ENCODE measurements at regions not wholly inside any gene's neighbourhood (a gene's known extent, or its start where the extent isn't known, plus 50 kb on each side); places are given as distances from the start of the nearest gene placed in this dataset.
"Not testable (repeated sequence)": the region's sequence is repeated elsewhere in the genome, so short reads cannot be mapped to it uniquely, and the experiment has no call there.

DNA sequence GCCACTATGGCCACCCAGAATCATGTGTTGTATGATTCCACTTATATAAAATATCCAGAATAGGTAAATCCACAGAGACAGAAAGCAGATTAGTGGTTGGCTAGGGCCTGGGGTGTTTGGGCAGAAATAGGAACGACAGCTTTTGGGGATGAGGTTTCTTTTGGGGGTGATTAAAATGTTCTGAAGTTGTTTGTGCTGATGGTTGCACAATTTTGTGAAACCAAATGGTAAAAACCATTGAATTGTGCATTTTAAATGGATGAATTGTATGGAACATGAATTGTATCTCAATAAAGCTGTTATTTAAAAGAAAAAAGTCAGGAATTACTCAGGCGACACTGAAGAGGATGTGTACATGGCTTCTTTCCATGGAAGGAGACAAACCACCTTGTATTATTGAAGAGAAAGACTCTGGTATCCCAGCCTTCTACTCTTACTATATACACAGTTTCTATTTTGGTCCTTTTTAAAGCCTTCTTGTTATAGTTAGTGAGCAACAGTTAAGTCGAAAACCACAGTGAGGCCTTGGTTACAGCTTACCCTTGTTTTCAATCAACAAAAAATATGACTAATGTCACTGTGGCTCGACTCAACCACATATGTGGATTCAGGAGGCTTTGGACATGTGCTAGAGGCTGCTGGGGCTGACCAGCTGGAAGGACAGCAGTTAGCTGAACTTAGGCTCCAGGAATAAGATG is 57.1 kb upstream of the KMT2E start:
- TF ChIP-seq, protein P1, sequence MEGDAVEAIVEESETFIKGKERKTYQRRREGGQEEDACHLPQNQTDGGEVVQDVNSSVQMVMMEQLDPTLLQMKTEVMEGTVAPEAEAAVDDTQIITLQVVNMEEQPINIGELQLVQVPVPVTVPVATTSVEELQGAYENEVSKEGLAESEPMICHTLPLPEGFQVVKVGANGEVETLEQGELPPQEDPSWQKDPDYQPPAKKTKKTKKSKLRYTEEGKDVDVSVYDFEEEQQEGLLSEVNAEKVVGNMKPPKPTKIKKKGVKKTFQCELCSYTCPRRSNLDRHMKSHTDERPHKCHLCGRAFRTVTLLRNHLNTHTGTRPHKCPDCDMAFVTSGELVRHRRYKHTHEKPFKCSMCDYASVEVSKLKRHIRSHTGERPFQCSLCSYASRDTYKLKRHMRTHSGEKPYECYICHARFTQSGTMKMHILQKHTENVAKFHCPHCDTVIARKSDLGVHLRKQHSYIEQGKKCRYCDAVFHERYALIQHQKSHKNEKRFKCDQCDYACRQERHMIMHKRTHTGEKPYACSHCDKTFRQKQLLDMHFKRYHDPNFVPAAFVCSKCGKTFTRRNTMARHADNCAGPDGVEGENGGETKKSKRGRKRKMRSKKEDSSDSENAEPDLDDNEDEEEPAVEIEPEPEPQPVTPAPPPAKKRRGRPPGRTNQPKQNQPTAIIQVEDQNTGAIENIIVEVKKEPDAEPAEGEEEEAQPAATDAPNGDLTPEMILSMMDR (IDR thresholded peaks at IDR 0.05; ENCODE audit: borderline replicate concordance, control extremely low read depth, extremely low read depth, insufficient read depth, missing control alignments) = no peak
- DNase-seq (ENCODE audit: low spot score) = peak; percentile 60
- in situ Hi-C loops (cut with MboI; ENCODE audit: low sequenced_read_pairs, unreplicated experiment) = no loop called here

DNA sequence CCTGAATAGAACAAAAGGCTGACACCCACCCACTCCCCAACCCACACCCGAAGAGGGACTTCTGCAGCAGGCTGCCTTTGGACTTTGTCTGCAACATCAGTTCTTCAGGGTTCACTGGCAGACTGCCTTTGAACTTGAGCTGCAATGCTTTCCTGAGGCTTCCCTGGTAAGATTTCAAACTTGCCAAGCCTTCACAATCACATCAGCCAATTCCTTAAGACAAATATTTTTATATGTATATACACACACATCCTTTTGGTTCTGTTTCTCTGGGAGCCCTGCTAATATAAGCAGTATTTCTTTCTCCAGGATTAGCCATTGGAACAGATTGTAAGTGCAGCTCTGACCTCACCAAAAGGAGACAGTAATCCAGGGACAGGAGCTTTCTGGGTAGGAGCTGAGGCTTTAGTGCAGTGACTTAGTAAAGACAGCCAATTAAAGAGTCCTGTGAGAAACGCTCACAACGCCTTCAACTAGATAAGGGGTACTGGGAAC is 55.6 kb upstream of the KMT2E start:
- TF ChIP-seq, protein P1 (IDR thresholded peaks at IDR 0.05; ENCODE audit: borderline replicate concordance, control extremely low read depth, extremely low read depth, insufficient read depth, missing control alignments) = no peak
- DNase-seq (ENCODE audit: low spot score) = no peak
- in situ Hi-C loops (cut with MboI; ENCODE audit: low sequenced_read_pairs, unreplicated experiment) = no loop called here

DNA sequence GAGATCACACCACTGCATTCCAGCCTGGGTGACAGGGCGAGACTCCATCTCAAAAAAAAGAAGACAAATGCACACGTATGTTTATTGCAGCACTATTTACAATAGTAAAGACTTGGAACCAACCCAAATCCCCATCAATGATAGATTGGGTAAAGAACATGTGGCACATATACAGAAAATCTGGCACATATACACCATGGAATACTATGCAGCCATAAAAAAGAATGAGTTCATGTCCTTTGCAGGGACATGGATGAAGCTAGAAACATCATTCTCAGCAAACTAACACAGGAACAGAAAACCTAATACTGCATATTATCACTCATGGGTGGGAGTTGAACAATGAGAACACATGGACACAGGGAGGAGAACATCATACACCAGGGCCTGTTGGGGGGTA is 54.5 kb upstream of the KMT2E start:
- DNase-seq (ENCODE audit: low spot score); in situ Hi-C loops (cut with MboI; ENCODE audit: low sequenced_read_pairs, unreplicated experiment): not testable (repeated sequence)

DNA sequence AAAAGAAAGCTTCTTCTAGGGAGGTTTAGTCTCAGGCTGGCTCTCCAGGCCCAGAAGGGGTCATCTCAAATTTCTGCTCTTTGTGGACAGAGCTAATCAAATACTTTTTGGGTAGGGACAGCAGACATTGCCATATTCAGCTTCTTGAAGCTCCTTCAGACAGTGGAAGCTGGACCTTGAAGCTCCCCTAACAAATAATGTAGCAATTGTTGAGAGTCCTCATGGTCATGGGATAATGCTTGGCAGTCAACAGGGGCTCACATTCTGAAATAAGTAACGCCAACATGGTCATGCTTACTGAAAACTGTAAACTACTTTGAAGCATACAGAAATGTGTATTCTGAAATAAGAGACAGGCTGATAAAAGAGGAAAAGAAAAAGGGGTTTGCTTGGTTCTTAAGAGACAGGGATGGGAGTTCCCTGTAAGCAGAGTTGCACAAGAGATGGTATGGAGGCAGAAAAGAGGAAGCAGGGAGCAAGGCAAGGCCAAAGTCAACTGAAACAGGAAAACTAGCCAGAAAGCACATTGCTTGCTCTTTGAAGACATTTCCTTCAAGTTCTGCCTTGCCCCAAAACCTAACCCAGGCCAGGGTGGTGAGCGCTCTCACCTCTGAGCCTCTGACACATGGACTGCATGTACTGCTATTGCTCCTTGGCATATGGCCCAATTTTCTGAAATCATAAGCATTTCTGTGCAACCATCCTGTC is 53.1 kb upstream of the KMT2E start:
- TF ChIP-seq, protein P1 (IDR thresholded peaks at IDR 0.05; ENCODE audit: borderline replicate concordance, control extremely low read depth, extremely low read depth, insufficient read depth, missing control alignments) = no peak
- DNase-seq (ENCODE audit: low spot score) = no peak
- in situ Hi-C loops (cut with MboI; ENCODE audit: low sequenced_read_pairs, unreplicated experiment) = no loop called here

DNA sequence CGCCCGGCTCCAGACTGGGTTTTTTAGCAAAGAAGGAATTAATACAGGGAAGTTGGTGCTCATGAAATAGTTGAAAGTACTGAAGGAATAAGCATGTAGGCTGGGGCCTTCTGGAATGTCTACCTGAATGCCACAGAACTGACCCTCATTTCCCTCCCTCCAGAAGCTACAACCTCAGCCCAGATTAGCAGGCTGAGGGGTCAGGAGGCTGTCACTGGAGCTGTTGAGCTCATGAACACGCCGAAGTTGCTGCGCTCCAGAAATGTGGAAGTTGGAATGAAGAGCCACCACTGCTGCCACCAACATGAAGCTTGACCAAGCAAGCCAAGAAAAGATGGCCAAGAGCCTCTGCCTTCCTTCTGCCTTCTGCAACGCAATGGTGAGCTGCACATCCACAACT is 52.2 kb upstream of the KMT2E start:
- DNase-seq (ENCODE audit: low spot score) = no peak
- in situ Hi-C loops (cut with MboI; ENCODE audit: low sequenced_read_pairs, unreplicated experiment) = no loop called here
- TF ChIP-seq, protein P1 (IDR thresholded peaks at IDR 0.05; ENCODE audit: borderline replicate concordance, control extremely low read depth, extremely low read depth, insufficient read depth, missing control alignments) = no peak

DNA sequence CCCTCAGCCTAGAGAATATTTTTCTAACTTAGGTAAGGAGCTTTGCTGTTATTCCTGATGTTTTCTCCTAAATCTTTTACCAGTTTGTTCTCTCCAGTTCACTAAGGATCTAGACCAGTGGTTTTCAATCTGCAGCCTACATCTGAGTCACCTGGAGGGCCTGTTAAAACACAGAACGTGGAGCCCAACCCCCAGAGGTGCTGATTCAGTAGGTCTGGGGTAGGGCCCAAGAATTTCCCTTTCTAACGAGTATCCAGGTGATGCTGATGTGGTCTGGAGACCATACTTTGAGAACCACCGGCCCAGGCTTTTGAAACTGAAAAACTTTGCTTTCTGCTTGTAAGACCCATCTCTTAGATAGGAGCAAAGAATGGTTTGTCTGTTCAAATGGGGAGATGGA is 51.2 kb upstream of the KMT2E start:
- no peak for DNase-seq (ENCODE audit: low spot score)
- TF ChIP-seq, protein P1 (IDR thresholded peaks at IDR 0.05; ENCODE audit: borderline replicate concordance, control extremely low read depth, extremely low read depth, insufficient read depth, missing control alignments) = no peak

DNA sequence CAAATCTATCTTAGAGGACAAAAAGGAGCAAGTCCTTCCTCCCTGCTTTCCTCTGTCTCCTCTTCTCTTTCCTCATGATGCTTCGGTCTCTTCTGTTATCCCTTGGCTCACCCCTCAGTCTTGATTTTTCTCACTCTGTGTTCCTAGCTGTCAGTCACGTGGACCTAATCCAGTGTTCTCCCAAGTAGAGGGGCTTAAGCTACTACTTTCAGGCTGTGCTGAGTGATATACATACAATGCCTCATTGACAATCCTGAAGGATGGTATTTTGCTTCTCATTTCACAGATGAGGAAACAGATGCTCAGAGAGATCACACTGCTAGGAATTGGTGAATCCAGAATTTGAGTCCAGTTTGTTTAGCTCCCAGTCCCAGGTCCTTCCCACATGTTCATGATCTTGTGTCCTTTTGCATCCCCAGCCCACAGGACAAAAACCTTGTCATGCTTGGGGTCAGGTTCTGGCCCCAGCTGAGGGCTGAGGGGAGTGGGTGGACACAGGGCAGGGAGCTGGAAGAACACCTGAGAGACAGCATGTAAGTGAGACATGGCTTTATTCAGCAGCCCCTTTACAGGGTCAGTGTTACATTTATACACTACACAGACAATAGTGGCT is 50.5 kb upstream of the KMT2E start:
- in situ Hi-C loops (cut with MboI; ENCODE audit: low sequenced_read_pairs, unreplicated experiment) = no loop called here
- TF ChIP-seq, protein P1 (IDR thresholded peaks at IDR 0.05; ENCODE audit: borderline replicate concordance, control extremely low read depth, extremely low read depth, insufficient read depth, missing control alignments) = no peak
- DNase-seq (ENCODE audit: low spot score) = no peak

More for the DNA sequence above, 51.2 kb upstream of the KMT2E start:
- in situ Hi-C loops (cut with MboI; ENCODE audit: low sequenced_read_pairs, unreplicated experiment) = no loop called here

Data from GM13976 (cell line).